Loucy (cell line): ENCODE measurements at regions not wholly inside any gene's neighbourhood (a gene's known extent, or its start where the extent isn't known, plus 50 kb on each side); places are given as distances from the start of the nearest gene placed in this dataset.

Source experiments
- CTCF ChIP-seq: fragments of 200-600 bp; sonication (generic); conservative IDR thresholded peaks from 2 replicates; pipeline ENCODE4 v1.5.1; 2014; ENCODE audit warnings: mild to moderate bottlenecking, antibody characterized with exemption, low read length
- EZH2phosphoT487 ChIP-seq: fragments of 200-600 bp; IDR thresholded peaks from 2 replicates; pipeline ENCODE4 v1.6.1; 2018; ENCODE audit warnings: antibody characterized with exemption, mild to moderate bottlenecking, moderate library complexity, borderline replicate concordance

GRCh38 chr7:156143683-156144082, 331.4 kb upstream of the SHH start:
- no peak for TF ChIP-seq CTCF
- TF ChIP-seq EZH2phosphoT487 = no peak
